ENCODE measurements at regions not wholly inside any gene's neighbourhood (a gene's known extent, or its start where the extent isn't known, plus 50 kb on each side); places are given as distances from the start of the nearest gene placed in this dataset.

GRCh38 chr10:71059054-71059818, 153.1 kb upstream of the UNC5B start:
- Histone ChIP-seq H3K9me1 (ENCODE audit: insufficient read depth, low read length) (no peaks in the 10 kb centered on the region), H2BK120ac (ENCODE audit: low read depth, low read length) (no peak overlapping the region), H4K8ac (ENCODE audit: low read depth in 2 of 2, low read length in 2 of 2) (no peak overlapping the region), H2BK20ac (ENCODE audit: low read depth, low read length) (no peak overlapping the region), H4K20me1 (ENCODE audit: insufficient read depth, low read length) (no peaks in the 10 kb centered on the region), H3K27ac (ENCODE audit: insufficient read depth, low read length) (no peak overlapping the region), H3K4me2 (ENCODE audit: low read depth, low read length) (no peak overlapping the region), H3K14ac (replicated peaks; ENCODE audit: low read depth, low read length) (no peak overlapping the region), H3K23ac (ENCODE audit: low read depth, low read length) (no peak overlapping the region), H3K56ac (ENCODE audit: extremely low read depth, insufficient read depth, low read length) (no peak overlapping the region), H3K79me1 (ENCODE audit: low read depth in 1 of 2, low read length in 2 of 2) (no peaks in the 10 kb centered on the region), H4K91ac (ENCODE audit: insufficient read depth, low read depth, low read length) (no peak overlapping the region), H2BK5ac (ENCODE audit: low read depth, low read length, poor library complexity, severe bottlenecking) (no peak overlapping the region), H2AK9ac (replicated peaks; ENCODE audit: low read depth, low read length, poor library complexity) (no peak overlapping the region), H3K9ac (ENCODE audit: low read depth, low read length) (no peak overlapping the region), H3K27me3 (ENCODE audit: control insufficient read depth, insufficient read depth, low read length) (peaks cover 38% of the 10 kb centered on the region), H4K5ac (ENCODE audit: low read depth, low read length) (no peak overlapping the region), H2BK15ac (ENCODE audit: low read depth, low read length) (no peak overlapping the region), H3K4me1 (ENCODE audit: control insufficient read depth, insufficient read depth, low read length) (no peaks in the 10 kb centered on the region), H2AFZ (replicated peaks; ENCODE audit: low read length, poor library complexity) (peak overlapping the region; percentile 10), H3K36me3 (ENCODE audit: control insufficient read depth, insufficient read depth, low read length) (no peaks in the 10 kb centered on the region), H2AK5ac (ENCODE audit: low read depth, low read length) (no peak overlapping the region), H3K4me3 (ENCODE audit: insufficient read depth, low read depth, low read length) (no peak overlapping the region), H3K4ac (ENCODE audit: low read depth, low read length) (no peak overlapping the region), H3K9me3 (ENCODE audit: control insufficient read depth, insufficient read depth, low read length) (no peaks in the 10 kb centered on the region), H3K18ac (ENCODE audit: low read depth, low read length) (no peak overlapping the region)
- WGBS, 2 experiments (ENCODE audit: extremely low coverage in 2 of 2, insufficient read length in 1 of 2), result 88% methylated on average over 3 of the region's 12 CpGs; no CpG with 5 or more reads in 1 of the 2 experiments
- intact Hi-C loops (cut with micrococcal nuclease), result no loop called here
- DNase-seq, result no peak
- TF ChIP-seq ELK1 (IDR thresholded peaks at IDR 0.05; ENCODE audit: borderline replicate concordance, low read depth, low read length) (no peak), MAFK (IDR thresholded peaks at IDR 0.05; ENCODE audit: low read depth, low read length) (no peak), CTCF (conservative IDR thresholded peaks at IDR 0.05; ENCODE audit: low read depth, low read length) (no peak), SMC3 (IDR thresholded peaks at IDR 0.05; ENCODE audit: low read depth, low read length) (no peak)
- in situ Hi-C loops (cut with MboI; ENCODE audit: low sequenced_read_pairs), result no loop called here
- no TSS peak for BruUV-seq (replicated peaks)
- CTCF ChIA-PET, result no interaction called here
- POLR2A ChIA-PET (ENCODE audit: unreplicated experiment), result no interaction called here
- no peak for ATAC-seq (ENCODE audit: low read depth)
- dilution Hi-C loops (cut with HindIII; ENCODE audit: low sequenced_read_pairs, unreplicated experiment), result no loop called here

Measured in IMR-90 (cell line).